ENCODE measurements at regions not wholly inside any gene's neighbourhood (a gene's known extent, or its start where the extent isn't known, plus 50 kb on each side); places are given as distances from the start of the nearest gene placed in this dataset.
"Not testable (repeated sequence)": the region's sequence is repeated elsewhere in the genome, so short reads cannot be mapped to it uniquely, and the experiment has no call there.

DNA sequence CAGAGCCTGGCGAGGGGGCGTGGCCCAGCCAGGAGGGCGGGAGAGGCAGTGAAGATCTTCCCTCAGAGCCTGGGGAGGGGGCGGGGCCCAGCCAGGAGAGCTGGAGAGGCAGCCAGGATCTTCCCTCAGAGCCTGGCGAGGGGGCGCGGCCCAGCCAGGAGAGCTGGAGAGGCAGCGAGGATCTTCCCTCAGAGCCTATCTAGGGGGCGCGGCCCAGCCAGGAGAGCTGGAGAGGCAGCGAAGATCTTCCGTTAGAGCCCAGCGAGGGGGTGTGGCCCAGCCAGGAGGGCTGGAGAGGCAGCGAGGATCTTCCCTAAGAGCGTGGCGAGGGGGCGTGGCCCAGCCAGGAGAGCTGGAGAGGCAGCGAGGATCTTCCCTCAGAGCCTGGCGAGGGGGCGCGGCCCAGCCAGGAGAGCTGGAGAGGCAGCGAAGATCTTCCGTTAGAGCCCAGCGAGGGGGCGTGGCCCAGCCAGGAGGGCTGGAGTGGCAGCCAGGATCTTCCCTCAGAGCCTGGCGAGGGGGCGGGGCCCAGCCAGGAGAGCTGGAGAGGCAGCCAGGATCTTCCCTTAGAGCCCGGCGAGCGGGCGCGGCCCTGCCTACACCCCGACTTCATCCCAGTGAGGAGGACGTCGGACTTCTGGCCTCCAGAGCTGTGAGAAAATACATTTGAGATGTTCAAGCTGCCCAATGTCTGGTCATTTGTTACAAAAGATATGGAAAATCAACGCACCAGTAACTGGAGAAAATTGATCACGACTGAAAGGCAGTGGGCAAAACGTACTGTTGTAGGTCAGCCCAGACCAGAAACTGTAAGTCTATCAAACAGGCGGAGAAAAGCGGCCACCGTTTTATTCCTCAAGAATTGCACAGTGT is 63.4 kb upstream of the TMEM18 start:
- TF ChIP-seq, protein P1, sequence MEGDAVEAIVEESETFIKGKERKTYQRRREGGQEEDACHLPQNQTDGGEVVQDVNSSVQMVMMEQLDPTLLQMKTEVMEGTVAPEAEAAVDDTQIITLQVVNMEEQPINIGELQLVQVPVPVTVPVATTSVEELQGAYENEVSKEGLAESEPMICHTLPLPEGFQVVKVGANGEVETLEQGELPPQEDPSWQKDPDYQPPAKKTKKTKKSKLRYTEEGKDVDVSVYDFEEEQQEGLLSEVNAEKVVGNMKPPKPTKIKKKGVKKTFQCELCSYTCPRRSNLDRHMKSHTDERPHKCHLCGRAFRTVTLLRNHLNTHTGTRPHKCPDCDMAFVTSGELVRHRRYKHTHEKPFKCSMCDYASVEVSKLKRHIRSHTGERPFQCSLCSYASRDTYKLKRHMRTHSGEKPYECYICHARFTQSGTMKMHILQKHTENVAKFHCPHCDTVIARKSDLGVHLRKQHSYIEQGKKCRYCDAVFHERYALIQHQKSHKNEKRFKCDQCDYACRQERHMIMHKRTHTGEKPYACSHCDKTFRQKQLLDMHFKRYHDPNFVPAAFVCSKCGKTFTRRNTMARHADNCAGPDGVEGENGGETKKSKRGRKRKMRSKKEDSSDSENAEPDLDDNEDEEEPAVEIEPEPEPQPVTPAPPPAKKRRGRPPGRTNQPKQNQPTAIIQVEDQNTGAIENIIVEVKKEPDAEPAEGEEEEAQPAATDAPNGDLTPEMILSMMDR (IDR thresholded peaks at IDR 0.05) = not testable (repeated sequence)
- TF ChIP-seq ZFX (IDR thresholded peaks at IDR 0.05; ENCODE audit: borderline replicate concordance) = not testable (repeated sequence)

Data from 22Rv1 (cell line).